SU-DHL-6 (cell line): ENCODE measurements at regions not wholly inside any gene's neighbourhood (a gene's known extent, or its start where the extent isn't known, plus 50 kb on each side); places are given as distances from the start of the nearest gene placed in this dataset.

ENCODE experiments used
- CTCF ChIP-seq: fragments of 200-600 bp; sonication (generic); IDR thresholded peaks from one replicate; pipeline ENCODE4 v1.5.1; 2017; ENCODE audit warnings: antibody characterized with exemption, mild to moderate bottlenecking, low read length, moderate library complexity; ENCODE audit not compliant: insufficient read depth, poor library complexity, severe bottlenecking
- EZH2phosphoT487 ChIP-seq: fragments of 200-600 bp; sonication (generic), shearing (Covaris generic); conservative IDR thresholded peaks from 2 replicates; pipeline ENCODE4 v1.6.1; 2018; ENCODE audit warnings: mild to moderate bottlenecking, antibody characterized with exemption, low read length, moderate library complexity, mixed read lengths

GRCh38 chr4:152195888-152196287 is 340.0 kb downstream of the FBXW7 start:
- TF ChIP-seq CTCF (no peak), EZH2phosphoT487 (no peak)
